ENCODE measurements at regions not wholly inside any gene's neighbourhood (a gene's known extent, or its start where the extent isn't known, plus 50 kb on each side); places are given as distances from the start of the nearest gene placed in this dataset.

DNA sequence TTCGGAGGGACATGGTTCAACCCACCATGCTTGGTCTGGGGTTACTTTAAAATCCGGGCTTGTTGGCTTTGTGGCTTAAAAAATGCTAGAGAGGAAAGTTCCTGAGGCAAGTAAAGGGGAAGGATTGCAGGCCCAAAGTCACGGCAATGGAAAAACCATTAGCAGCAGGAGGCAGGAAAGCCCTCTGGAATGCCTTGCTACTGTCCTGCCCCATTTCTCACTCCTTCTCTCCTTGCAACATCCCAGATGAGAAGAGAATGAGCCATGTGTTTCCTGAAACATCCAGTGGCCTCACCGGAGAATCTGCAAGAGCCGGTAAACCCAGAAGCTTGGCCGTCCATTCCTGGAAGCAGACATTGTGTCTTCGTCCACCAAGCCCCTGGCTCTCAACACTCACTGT is 97.4 kb upstream of the LCLAT1 start:
- TF ChIP-seq JUND (IDR thresholded peaks at IDR 0.05) (no peak), SIN3A (IDR thresholded peaks at IDR 0.05; ENCODE audit: low read depth) (no peak), SRF (IDR thresholded peaks at IDR 0.05; ENCODE audit: low read depth) (no peak), ZNF274 (IDR thresholded peaks at IDR 0.05; ENCODE audit: low read depth, low read length) (no peak), SP1 (IDR thresholded peaks at IDR 0.05; ENCODE audit: low read depth) (no peak), POLR2A (IDR thresholded peaks at IDR 0.05; ENCODE audit: borderline replicate concordance, extremely low read depth, insufficient read depth, insufficient read length) (no peak), TCF7L2 (IDR thresholded peaks at IDR 0.05; ENCODE audit: borderline replicate concordance, extremely low read depth, insufficient read depth, insufficient read length) (no peak), POLR2AphosphoS5 (IDR thresholded peaks at IDR 0.05; ENCODE audit: low read depth, low read length) (no peak), EZH2 (IDR thresholded peaks at IDR 0.05) (no peak), EGR1 (IDR thresholded peaks at IDR 0.05; ENCODE audit: low read depth) (no peak), YY1 (IDR thresholded peaks at IDR 0.05; ENCODE audit: extremely low read depth, insufficient replicate concordance, low read depth, low read length) (no peak), ELF1 (IDR thresholded peaks at IDR 0.05; ENCODE audit: borderline replicate concordance, low read depth) (no peak), ZFX (IDR thresholded peaks at IDR 0.05) (no peak), CEBPB (IDR thresholded peaks at IDR 0.05; ENCODE audit: low read depth) (no peak)
- TF ChIP-seq, protein P1, sequence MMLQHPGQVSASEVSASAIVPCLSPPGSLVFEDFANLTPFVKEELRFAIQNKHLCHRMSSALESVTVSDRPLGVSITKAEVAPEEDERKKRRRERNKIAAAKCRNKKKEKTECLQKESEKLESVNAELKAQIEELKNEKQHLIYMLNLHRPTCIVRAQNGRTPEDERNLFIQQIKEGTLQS (IDR thresholded peaks at IDR 0.05) = no peak
- TF ChIP-seq, protein P2, sequence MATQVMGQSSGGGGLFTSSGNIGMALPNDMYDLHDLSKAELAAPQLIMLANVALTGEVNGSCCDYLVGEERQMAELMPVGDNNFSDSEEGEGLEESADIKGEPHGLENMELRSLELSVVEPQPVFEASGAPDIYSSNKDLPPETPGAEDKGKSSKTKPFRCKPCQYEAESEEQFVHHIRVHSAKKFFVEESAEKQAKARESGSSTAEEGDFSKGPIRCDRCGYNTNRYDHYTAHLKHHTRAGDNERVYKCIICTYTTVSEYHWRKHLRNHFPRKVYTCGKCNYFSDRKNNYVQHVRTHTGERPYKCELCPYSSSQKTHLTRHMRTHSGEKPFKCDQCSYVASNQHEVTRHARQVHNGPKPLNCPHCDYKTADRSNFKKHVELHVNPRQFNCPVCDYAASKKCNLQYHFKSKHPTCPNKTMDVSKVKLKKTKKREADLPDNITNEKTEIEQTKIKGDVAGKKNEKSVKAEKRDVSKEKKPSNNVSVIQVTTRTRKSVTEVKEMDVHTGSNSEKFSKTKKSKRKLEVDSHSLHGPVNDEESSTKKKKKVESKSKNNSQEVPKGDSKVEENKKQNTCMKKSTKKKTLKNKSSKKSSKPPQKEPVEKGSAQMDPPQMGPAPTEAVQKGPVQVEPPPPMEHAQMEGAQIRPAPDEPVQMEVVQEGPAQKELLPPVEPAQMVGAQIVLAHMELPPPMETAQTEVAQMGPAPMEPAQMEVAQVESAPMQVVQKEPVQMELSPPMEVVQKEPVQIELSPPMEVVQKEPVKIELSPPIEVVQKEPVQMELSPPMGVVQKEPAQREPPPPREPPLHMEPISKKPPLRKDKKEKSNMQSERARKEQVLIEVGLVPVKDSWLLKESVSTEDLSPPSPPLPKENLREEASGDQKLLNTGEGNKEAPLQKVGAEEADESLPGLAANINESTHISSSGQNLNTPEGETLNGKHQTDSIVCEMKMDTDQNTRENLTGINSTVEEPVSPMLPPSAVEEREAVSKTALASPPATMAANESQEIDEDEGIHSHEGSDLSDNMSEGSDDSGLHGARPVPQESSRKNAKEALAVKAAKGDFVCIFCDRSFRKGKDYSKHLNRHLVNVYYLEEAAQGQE (IDR thresholded peaks at IDR 0.05; ENCODE audit: low read depth) = no peak
- TF ChIP-seq, protein P3, sequence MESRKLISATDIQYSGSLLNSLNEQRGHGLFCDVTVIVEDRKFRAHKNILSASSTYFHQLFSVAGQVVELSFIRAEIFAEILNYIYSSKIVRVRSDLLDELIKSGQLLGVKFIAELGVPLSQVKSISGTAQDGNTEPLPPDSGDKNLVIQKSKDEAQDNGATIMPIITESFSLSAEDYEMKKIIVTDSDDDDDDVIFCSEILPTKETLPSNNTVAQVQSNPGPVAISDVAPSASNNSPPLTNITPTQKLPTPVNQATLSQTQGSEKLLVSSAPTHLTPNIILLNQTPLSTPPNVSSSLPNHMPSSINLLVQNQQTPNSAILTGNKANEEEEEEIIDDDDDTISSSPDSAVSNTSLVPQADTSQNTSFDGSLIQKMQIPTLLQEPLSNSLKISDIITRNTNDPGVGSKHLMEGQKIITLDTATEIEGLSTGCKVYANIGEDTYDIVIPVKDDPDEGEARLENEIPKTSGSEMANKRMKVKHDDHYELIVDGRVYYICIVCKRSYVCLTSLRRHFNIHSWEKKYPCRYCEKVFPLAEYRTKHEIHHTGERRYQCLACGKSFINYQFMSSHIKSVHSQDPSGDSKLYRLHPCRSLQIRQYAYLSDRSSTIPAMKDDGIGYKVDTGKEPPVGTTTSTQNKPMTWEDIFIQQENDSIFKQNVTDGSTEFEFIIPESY (IDR thresholded peaks at IDR 0.05; ENCODE audit: extremely low read depth, insufficient replicate concordance, low read length) = no peak
- TF ChIP-seq, protein P4, sequence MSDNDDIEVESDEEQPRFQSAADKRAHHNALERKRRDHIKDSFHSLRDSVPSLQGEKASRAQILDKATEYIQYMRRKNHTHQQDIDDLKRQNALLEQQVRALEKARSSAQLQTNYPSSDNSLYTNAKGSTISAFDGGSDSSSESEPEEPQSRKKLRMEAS (IDR thresholded peaks at IDR 0.05) = no peak
- H3K79me2 ChIP-seq (ENCODE audit: insufficient read depth, low read length) = no peaks in the 10 kb centered on the region
- H3K27ac ChIP-seq (ENCODE audit: low read depth, low read length) = no peak overlapping the region
- H3K4me3 ChIP-seq (replicated peaks in 1 of 2; ENCODE audit: low read depth in 1 of 2, low read length in 2 of 2) = no peak overlapping the region
- H3K9me3 ChIP-seq (ENCODE audit: control insufficient read depth in 1 of 2, insufficient read depth in 1 of 2, low read depth in 1 of 2, low read length in 2 of 2) = no peaks in the 10 kb centered on the region
- no peak overlapping the region for H3K4me2 ChIP-seq (ENCODE audit: low read length)
- H3K36me3 ChIP-seq (ENCODE audit: control insufficient read depth in 1 of 2, insufficient read depth in 2 of 2, low read length in 2 of 2) = no peaks in the 10 kb centered on the region
- no peak for ATAC-seq
- ChIA-PET POLR2A (no interaction called here), RAD21 (ENCODE audit: low non-redundant PET in 1 of 2, low total read pairs in 2 of 2, uncharacterized antibody in 2 of 2, unreplicated experiment in 2 of 2) (no interaction called here), CTCF (no interaction called here)
- DNase-seq (ENCODE audit: low read depth, low spot score) = no peak
- no peaks in the 10 kb centered on the region for H3K4me1 ChIP-seq (ENCODE audit: control insufficient read depth in 1 of 2, insufficient read depth in 2 of 2, low read length in 2 of 2)
- H3K9me2 ChIP-seq (ENCODE audit: insufficient read depth) = no peaks in the 10 kb centered on the region
- no peak overlapping the region for H2AFZ ChIP-seq (ENCODE audit: low read depth, low read length, poor library complexity, severe bottlenecking)
- H3K27me3 ChIP-seq (ENCODE audit: insufficient read depth, low read length) = no peaks in the 10 kb centered on the region
- no peaks in the 10 kb centered on the region for H4K20me1 ChIP-seq (ENCODE audit: insufficient read depth)
- no peak overlapping the region for H3K9ac ChIP-seq (ENCODE audit: low read length)
- no TSS peak for BruUV-seq (replicated peaks)
- intact Hi-C loops (cut with micrococcal nuclease) = no loop called here
